SK-N-SH treated with all-trans-retinoic acid at 6 μM for 48 hours (cell line): ENCODE measurements at regions not wholly inside any gene's neighbourhood (a gene's known extent, or its start where the extent isn't known, plus 50 kb on each side); places are given as distances from the start of the nearest gene placed in this dataset.

ENCODE experiments used
- ATAC-seq: fragments of 200-7000 bp; cut with Tn5 transposase; 3 replicates; pipeline ENCODE4 v1.9.1; 2020; ENCODE audit warnings: mild to moderate bottlenecking, moderate library complexity
- ARNTL ChIP-seq: fragments of 450-650 bp; formaldehyde crosslinking; IDR thresholded peaks from 2 replicates; pipeline ENCODE4 v1.5.0; 2020; ENCODE audit warnings: low read depth, mild to moderate bottlenecking, moderate library complexity, borderline replicate concordance
- BACH2 ChIP-seq: fragments of 250-450 bp; sonication (Bioruptor Pico); IDR thresholded peaks from 2 replicates; pipeline ENCODE4 v1.9.0; 2021; ENCODE audit warnings: mild to moderate bottlenecking, borderline replicate concordance
- CREB5 ChIP-seq: fragments of 250-450 bp; sonication (Bioruptor Pico); IDR thresholded peaks from 2 replicates; pipeline ENCODE4 v1.5.1; 2020; ENCODE audit warnings: low read depth, mild to moderate bottlenecking, moderate library complexity
- CSDC2 ChIP-seq: fragments of 250-450 bp; sonication (Bioruptor Pico); IDR thresholded peaks from 2 replicates; pipeline ENCODE4 v1.5.0; 2020; ENCODE audit warnings: mild to moderate bottlenecking, moderate library complexity
- ESRRG ChIP-seq: fragments of 250-450 bp; sonication (Bioruptor Pico); IDR thresholded peaks from 2 replicates; pipeline ENCODE4 v1.6.1; 2021; ENCODE audit warnings: mild to moderate bottlenecking
- GLIS3 ChIP-seq: fragments of 250-450 bp; sonication (Bioruptor Pico); IDR thresholded peaks from 2 replicates; pipeline ENCODE4 v1.5.0; 2020; ENCODE audit warnings: mild to moderate bottlenecking, moderate library complexity
- ISL1 ChIP-seq: fragments of 250-450 bp; sonication (Bioruptor Pico); IDR thresholded peaks from 2 replicates; pipeline ENCODE4 v2.1.2; 2022; ENCODE audit warnings: mild to moderate bottlenecking, moderate library complexity
- OSR1 ChIP-seq: fragments of 250-450 bp; sonication (Bioruptor Pico); IDR thresholded peaks from 2 replicates; pipeline ENCODE4 v1.8.0; 2022; ENCODE audit warnings: moderate library complexity, mild to moderate bottlenecking, inconsistent platforms
- PATZ1 ChIP-seq: fragments of 250-450 bp; sonication (Bioruptor Pico); IDR thresholded peaks from 2 replicates; pipeline ENCODE4 v1.8.0; 2020; ENCODE audit warnings: mild to moderate bottlenecking, moderate library complexity, borderline replicate concordance
- PPARA ChIP-seq: fragments of 250-450 bp; sonication (Bioruptor Pico); IDR thresholded peaks from 2 replicates; pipeline ENCODE4 v1.5.0; 2020; ENCODE audit warnings: mild to moderate bottlenecking, borderline replicate concordance
- RARB ChIP-seq: fragments of 250-450 bp; sonication (Bioruptor Pico); IDR thresholded peaks from 2 replicates; pipeline ENCODE4 v1.8.0; 2021; ENCODE audit warnings: mild to moderate bottlenecking, moderate library complexity
- SNAI2 ChIP-seq: fragments of 250-450 bp; sonication (Bioruptor Pico); IDR thresholded peaks from 2 replicates; pipeline ENCODE4 v1.5.0; 2020; ENCODE audit warnings: mild to moderate bottlenecking, moderate library complexity
- TCF4 ChIP-seq: fragments of 250-450 bp; sonication (Bioruptor Pico); IDR thresholded peaks from 2 replicates; pipeline ENCODE4 v1.8.0; 2021; ENCODE audit warnings: mild to moderate bottlenecking, moderate library complexity, borderline replicate concordance
- TOX ChIP-seq: fragments of 250-450 bp; sonication (Bioruptor Pico); IDR thresholded peaks from 2 replicates; pipeline ENCODE4 v1.8.0; 2021; ENCODE audit warnings: mild to moderate bottlenecking, moderate library complexity, borderline replicate concordance
- ZFP3 ChIP-seq: fragments of 250-450 bp; sonication (Bioruptor Pico); IDR thresholded peaks from 2 replicates; pipeline ENCODE4 v1.5.0; 2020; ENCODE audit warnings: mild to moderate bottlenecking, moderate library complexity
- ZFP30 ChIP-seq: fragments of 450-650 bp; formaldehyde crosslinking; IDR thresholded peaks from 2 replicates; pipeline ENCODE4 v1.5.0; 2022; ENCODE audit warnings: mild to moderate bottlenecking, moderate library complexity
- ZNF565 ChIP-seq: fragments of 450-650 bp; formaldehyde crosslinking; conservative IDR thresholded peaks from 2 replicates; pipeline ENCODE4 v1.5.0; 2020; ENCODE audit warnings: low read depth, mild to moderate bottlenecking, moderate library complexity
- ZNF8 ChIP-seq: fragments of 450-650 bp; formaldehyde crosslinking; IDR thresholded peaks from 2 replicates; pipeline ENCODE4 v1.5.0; 2020; ENCODE audit warnings: mild to moderate bottlenecking, moderate library complexity
- TF ChIP-seq, protein P1 (sequence below): fragments of 250-450 bp; sonication (Bioruptor Pico); IDR thresholded peaks from 2 replicates; pipeline ENCODE4 v1.5.1; 2021; ENCODE audit warnings: mild to moderate bottlenecking, moderate library complexity
- TF ChIP-seq, protein P2 (sequence below): fragments of 250-450 bp; sonication (Bioruptor Pico); IDR thresholded peaks from 2 replicates; pipeline ENCODE4 v1.5.0; 2020; ENCODE audit warnings: mild to moderate bottlenecking, moderate library complexity
- TF ChIP-seq, protein P3 (sequence below): fragments of 250-450 bp; sonication (Bioruptor Pico); IDR thresholded peaks from 2 replicates; pipeline ENCODE4 v1.8.0; 2021; ENCODE audit warnings: low read depth, mild to moderate bottlenecking, moderate library complexity, borderline replicate concordance

DNA sequence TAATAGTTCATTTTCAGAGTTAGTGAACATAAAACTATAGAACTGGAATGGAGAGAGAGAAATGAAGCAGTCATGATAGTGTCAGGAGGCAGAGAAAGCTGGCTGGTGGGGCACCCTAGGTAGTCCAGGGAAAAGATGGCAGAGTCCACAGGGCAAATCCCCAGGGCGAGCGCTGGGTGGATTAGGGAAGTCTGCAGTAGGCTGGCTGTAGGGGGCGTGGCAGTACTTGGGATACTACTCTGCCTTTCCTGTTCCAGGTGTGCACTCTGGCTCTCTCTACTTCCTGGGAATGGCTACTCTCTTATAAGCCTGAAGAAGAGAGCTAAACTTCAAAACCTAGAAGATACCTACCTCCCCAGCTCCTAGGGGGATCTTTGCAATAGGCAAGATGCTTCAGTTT is 232.9 kb upstream of the SLC10A2 start:
- ATAC-seq = no peak
- TF ChIP-seq BACH2 (CRISPR knock-in tag) = no peak
- TF ChIP-seq ZFP30 (CRISPR knock-in tag) = no peak

DNA sequence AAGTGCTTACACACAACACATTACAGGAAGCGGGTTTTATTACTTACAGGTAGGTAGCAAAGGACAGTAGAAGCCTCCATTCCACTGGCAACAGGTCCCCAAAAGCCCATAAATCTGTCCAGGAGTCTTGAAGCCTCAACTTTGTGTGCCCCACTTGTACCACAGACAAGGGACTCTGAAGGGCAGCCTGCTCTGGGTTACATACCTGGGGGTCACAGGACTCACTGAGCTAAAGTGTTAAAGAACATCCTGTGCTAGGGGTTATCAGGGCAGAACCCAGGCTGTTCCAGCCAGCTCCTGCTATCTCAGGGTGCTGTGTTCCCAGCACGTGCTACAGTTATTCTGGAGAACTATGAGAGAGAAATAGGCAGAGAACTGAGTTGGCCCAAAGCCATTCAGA is 230.9 kb upstream of the SLC10A2 start:
- no peak for TF ChIP-seq CSDC2 (CRISPR knock-in tag)
- TF ChIP-seq GLIS3 (CRISPR knock-in tag) = no peak
- no peak for TF ChIP-seq ISL1 (CRISPR knock-in tag)
- TF ChIP-seq ZNF8 = no peak
- no peak for TF ChIP-seq ZFP30 (CRISPR knock-in tag)
- no peak for TF ChIP-seq BACH2 (CRISPR knock-in tag)
- TF ChIP-seq, all 23 proteins: peak for 0
- ATAC-seq = no peak

- ATAC-seq = no peak
Observed at GRCh38 chr13:103291798-103292572, 225.8 kb upstream of the SLC10A2 start.

GRCh38 chr13:103291226-103291625 is 225.0 kb upstream of the SLC10A2 start:
- no peak for ATAC-seq
- TF ChIP-seq, protein P1, sequence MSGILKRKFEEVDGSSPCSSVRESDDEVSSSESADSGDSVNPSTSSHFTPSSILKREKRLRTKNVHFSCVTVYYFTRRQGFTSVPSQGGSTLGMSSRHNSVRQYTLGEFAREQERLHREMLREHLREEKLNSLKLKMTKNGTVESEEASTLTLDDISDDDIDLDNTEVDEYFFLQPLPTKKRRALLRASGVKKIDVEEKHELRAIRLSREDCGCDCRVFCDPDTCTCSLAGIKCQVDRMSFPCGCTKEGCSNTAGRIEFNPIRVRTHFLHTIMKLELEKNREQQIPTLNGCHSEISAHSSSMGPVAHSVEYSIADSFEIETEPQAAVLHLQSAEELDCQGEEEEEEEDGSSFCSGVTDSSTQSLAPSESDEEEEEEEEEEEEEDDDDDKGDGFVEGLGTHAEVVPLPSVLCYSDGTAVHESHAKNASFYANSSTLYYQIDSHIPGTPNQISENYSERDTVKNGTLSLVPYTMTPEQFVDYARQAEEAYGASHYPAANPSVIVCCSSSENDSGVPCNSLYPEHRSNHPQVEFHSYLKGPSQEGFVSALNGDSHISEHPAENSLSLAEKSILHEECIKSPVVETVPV = no peak
- TF ChIP-seq CREB5 (CRISPR knock-in tag) (no peak), CSDC2 (CRISPR knock-in tag) (no peak), ARNTL (no peak), TCF4 (no peak), TOX (CRISPR knock-in tag) (no peak), PPARA (no peak), SNAI2 (CRISPR knock-in tag) (no peak), OSR1 (CRISPR knock-in tag) (no peak)
- TF ChIP-seq, protein P2, sequence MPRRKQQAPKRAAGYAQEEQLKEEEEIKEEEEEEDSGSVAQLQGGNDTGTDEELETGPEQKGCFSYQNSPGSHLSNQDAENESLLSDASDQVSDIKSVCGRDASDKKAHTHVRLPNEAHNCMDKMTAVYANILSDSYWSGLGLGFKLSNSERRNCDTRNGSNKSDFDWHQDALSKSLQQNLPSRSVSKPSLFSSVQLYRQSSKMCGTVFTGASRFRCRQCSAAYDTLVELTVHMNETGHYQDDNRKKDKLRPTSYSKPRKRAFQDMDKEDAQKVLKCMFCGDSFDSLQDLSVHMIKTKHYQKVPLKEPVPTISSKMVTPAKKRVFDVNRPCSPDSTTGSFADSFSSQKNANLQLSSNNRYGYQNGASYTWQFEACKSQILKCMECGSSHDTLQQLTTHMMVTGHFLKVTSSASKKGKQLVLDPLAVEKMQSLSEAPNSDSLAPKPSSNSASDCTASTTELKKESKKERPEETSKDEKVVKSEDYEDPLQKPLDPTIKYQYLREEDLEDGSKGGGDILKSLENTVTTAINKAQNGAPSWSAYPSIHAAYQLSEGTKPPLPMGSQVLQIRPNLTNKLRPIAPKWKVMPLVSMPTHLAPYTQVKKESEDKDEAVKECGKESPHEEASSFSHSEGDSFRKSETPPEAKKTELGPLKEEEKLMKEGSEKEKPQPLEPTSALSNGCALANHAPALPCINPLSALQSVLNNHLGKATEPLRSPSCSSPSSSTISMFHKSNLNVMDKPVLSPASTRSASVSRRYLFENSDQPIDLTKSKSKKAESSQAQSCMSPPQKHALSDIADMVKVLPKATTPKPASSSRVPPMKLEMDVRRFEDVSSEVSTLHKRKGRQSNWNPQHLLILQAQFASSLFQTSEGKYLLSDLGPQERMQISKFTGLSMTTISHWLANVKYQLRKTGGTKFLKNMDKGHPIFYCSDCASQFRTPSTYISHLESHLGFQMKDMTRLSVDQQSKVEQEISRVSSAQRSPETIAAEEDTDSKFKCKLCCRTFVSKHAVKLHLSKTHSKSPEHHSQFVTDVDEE (CRISPR knock-in tag) = no peak

More at GRCh38 chr13:103291798-103292572, 225.8 kb upstream of the SLC10A2 start:
- TF ChIP-seq ARNTL (no peak), ZFP3 (CRISPR knock-in tag) (no peak), PPARA (no peak), GLIS3 (CRISPR knock-in tag) (no peak), CSDC2 (CRISPR knock-in tag) (no peak), ESRRG (CRISPR knock-in tag) (no peak), TCF4 (no peak), ZNF565 (no peak), OSR1 (CRISPR knock-in tag) (no peak), RARB (no peak), TOX (CRISPR knock-in tag) (no peak), BACH2 (CRISPR knock-in tag) (no peak), PATZ1 (no peak)
- TF ChIP-seq, protein P3, sequence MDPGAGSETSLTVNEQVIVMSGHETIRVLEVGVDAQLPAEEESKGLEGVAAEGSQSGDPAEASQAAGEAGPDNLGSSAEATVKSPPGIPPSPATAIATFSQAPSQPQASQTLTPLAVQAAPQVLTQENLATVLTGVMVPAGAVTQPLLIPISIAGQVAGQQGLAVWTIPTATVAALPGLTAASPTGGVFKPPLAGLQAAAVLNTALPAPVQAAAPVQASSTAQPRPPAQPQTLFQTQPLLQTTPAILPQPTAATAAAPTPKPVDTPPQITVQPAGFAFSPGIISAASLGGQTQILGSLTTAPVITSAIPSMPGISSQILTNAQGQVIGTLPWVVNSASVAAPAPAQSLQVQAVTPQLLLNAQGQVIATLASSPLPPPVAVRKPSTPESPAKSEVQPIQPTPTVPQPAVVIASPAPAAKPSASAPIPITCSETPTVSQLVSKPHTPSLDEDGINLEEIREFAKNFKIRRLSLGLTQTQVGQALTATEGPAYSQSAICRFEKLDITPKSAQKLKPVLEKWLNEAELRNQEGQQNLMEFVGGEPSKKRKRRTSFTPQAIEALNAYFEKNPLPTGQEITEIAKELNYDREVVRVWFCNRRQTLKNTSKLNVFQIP = no peak
- TF ChIP-seq, all 23 proteins: peak for 0
